GM23248 (cell line): ENCODE measurements at regions not wholly inside any gene's neighbourhood (a gene's known extent, or its start where the extent isn't known, plus 50 kb on each side); places are given as distances from the start of the nearest gene placed in this dataset.

Source experiments
- DNase-seq: peaks from one replicate; pipeline ENCODE4 v3.0.0-alpha.2; 2015
- H2AFZ ChIP-seq: fragments of 200-600 bp; sonication (generic); 2 replicates; pipeline ENCODE4 v1.6.1; 2016; ENCODE audit warnings: antibody characterized with exemption
- H3F3A ChIP-seq: fragments of 200-600 bp; sonication (generic); 2 replicates; pipeline ENCODE4 v1.6.1; 2016; ENCODE audit warnings: mild to moderate bottlenecking, antibody characterized with exemption, mixed run types; ENCODE audit not compliant: insufficient read depth
- H3K27ac ChIP-seq: fragments of 200-600 bp; sonication (generic); 2 replicates; pipeline ENCODE4 v1.5.1; 2016; ENCODE audit warnings: mild to moderate bottlenecking
- H3K27me3 ChIP-seq: fragments of 200-600 bp; sonication (generic); replicated peaks from 2 replicates; pipeline ENCODE4 v1.6.1; 2016; ENCODE audit warnings: mild to moderate bottlenecking; ENCODE audit not compliant: insufficient read depth
- H3K36me3 ChIP-seq: fragments of 200-600 bp; sonication (generic); 2 replicates; pipeline ENCODE4 v1.6.1; 2016; ENCODE audit warnings: low read depth, mild to moderate bottlenecking
- H3K4me1 ChIP-seq: fragments of 200-600 bp; sonication (generic); 2 replicates; pipeline ENCODE4 v1.6.1; 2016; ENCODE audit warnings: mild to moderate bottlenecking; ENCODE audit not compliant: insufficient read depth
- H3K4me2 ChIP-seq: fragments of 200-600 bp; sonication (generic); one replicate; pipeline ENCODE4 v1.6.1; 2016; ENCODE audit warnings: mild to moderate bottlenecking; ENCODE audit not compliant: unreplicated experiment
- H3K4me3 ChIP-seq: fragments of 200-600 bp; sonication (generic); 2 replicates; pipeline ENCODE4 v1.5.1; 2016; ENCODE audit warnings: mild to moderate bottlenecking
- H3K79me2 ChIP-seq: fragments of 200-600 bp; sonication (generic); 2 replicates; pipeline ENCODE4 v1.6.1; 2016; ENCODE audit warnings: mild to moderate bottlenecking; ENCODE audit not compliant: insufficient read depth
- H3K9ac ChIP-seq: fragments of 200-600 bp; sonication (generic); 2 replicates; pipeline ENCODE4 v1.6.1; 2016; ENCODE audit warnings: mild to moderate bottlenecking
- H3K9me2 ChIP-seq: fragments of 200-600 bp; sonication (generic); 2 replicates; pipeline ENCODE4 v1.6.1; 2016; ENCODE audit warnings: mixed run types, mild to moderate bottlenecking, moderate library complexity; ENCODE audit not compliant: insufficient read depth
- H3K9me3 ChIP-seq: fragments of 200-600 bp; sonication (generic); one replicate; pipeline ENCODE4 v1.6.1; 2017; ENCODE audit warnings: low read depth
- H4K20me1 ChIP-seq: fragments of 200-600 bp; sonication (generic); 2 replicates; pipeline ENCODE4 v1.6.0; 2016; ENCODE audit not compliant: insufficient read depth
- EZH2 ChIP-seq: fragments of 200-600 bp; sonication (generic); IDR thresholded peaks from 2 replicates; pipeline ENCODE4 v1.6.1; 2018; ENCODE audit warnings: antibody characterized with exemption, mild to moderate bottlenecking; ENCODE audit not compliant: insufficient read depth, poor library complexity, severe bottlenecking
- EZH2phosphoT487 ChIP-seq: fragments of 200-600 bp; sonication (generic); IDR thresholded peaks from 2 replicates; pipeline ENCODE4 v1.6.1; 2018; ENCODE audit warnings: antibody characterized with exemption, moderate library complexity, mild to moderate bottlenecking, low read depth; ENCODE audit not compliant: insufficient read depth
- WGBS, 2 experiments: methylation state at CpG; one replicate each; pipeline ENCODE4 v1.1.6; 2015 to 2017; ENCODE audit warnings: low lambda C conversion rate in 2 of 2, low coverage in 1 of 2; ENCODE audit errors: missing lambda C conversion rate in 2 of 2; 5-methylcytosine and 5-hydroxymethylcytosine counted together
- in situ Hi-C: fragments of 300-500 bp; cut with MboI; formaldehyde crosslinking; loops from 2 replicates; pipeline ENCODE4 v1.15.0; 2020

DNA sequence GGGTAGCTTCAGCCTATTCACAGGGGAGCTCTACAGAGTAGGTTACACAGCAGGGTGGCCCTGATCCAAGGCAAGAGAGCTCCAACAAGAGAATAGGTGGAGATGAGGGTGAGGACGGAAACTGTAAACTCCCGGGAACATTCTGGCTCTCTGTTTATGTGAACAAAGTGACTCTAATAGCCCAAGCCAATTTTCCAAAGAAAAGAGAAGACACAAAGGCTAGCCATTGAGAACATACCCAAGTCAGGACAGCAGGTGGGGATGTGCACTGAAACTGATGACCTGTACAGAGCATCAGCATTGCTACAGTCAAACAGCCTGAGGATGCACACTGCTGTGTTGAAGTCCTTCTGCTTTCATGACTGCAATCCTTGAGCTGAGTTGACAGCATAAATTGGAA, 136.0 kb upstream of the TOP1 start:
- H3K27me3 ChIP-seq, result peaks cover 9% of the 10 kb centered on the region
- no peak overlapping the region for H3K27ac ChIP-seq
- no peak for TF ChIP-seq EZH2phosphoT487
- no peak for TF ChIP-seq EZH2
- no peak overlapping the region for H2AFZ ChIP-seq
- no peaks in the 10 kb centered on the region for H3F3A ChIP-seq
- WGBS, 2 experiments, result 9 to 18% methylated on average over 2 of the region's 2 CpGs
- no peaks in the 10 kb centered on the region for H3K36me3 ChIP-seq
- H3K4me2 ChIP-seq, result no peak overlapping the region
- no peaks in the 10 kb centered on the region for H3K79me2 ChIP-seq
- in situ Hi-C loops, result no loop called here
- no peaks in the 10 kb centered on the region for H3K4me1 ChIP-seq
- no peak for DNase-seq
- H3K9me3 ChIP-seq, result no peaks in the 10 kb centered on the region
- no peak overlapping the region for H3K4me3 ChIP-seq
- no peaks in the 10 kb centered on the region for H3K9me2 ChIP-seq
- H3K9ac ChIP-seq, result no peak overlapping the region
- no peaks in the 10 kb centered on the region for H4K20me1 ChIP-seq

DNA sequence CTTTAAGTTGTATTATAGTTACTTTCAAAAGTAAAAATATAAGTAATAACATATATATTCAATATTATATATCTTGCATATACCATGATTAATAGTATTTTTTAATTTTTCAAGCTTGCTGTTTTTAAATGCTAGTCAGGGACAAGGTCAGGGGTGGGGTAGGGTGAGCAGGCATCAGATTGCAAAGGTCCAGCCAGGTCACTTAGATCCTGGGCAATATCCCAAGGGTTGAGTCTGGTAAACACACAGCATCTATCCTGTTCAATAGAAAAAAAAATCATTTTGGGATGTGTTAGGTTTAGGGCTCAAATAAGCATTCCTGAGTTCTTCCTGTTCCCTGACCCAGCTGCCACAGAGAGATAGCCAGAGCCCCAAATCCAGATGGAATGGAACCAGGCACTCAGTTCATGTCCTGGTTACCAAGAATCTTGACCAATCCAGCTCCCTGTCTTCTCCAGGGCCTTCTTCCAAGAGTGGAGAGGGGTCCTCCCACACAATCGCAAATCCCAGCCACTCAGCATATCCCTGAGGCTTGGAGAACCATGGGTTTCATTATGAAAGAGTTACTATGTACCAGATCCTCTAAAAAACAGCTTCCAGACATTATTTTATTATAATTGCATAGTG, 134.9 kb upstream of the TOP1 start:
- H3K9me2 ChIP-seq, result no peaks in the 10 kb centered on the region
- in situ Hi-C loops, result no loop called here
- no peaks in the 10 kb centered on the region for H3K4me1 ChIP-seq
- H3K9ac ChIP-seq, result no peak overlapping the region
- no peaks in the 10 kb centered on the region for H3K36me3 ChIP-seq
- H3K27ac ChIP-seq, result no peak overlapping the region
- H4K20me1 ChIP-seq, result no peaks in the 10 kb centered on the region
- H3K4me3 ChIP-seq, result no peak overlapping the region
- H3K27me3 ChIP-seq, result peaks cover 9% of the 10 kb centered on the region
- DNase-seq, result no peak
- no peak overlapping the region for H2AFZ ChIP-seq
- 5 to 18% methylated on average over 1 of the region's 1 CpG for WGBS, 2 experiments
- H3K4me2 ChIP-seq, result no peak overlapping the region
- no peak for TF ChIP-seq EZH2
- TF ChIP-seq EZH2phosphoT487, result no peak
- H3K9me3 ChIP-seq, result no peaks in the 10 kb centered on the region
- H3K79me2 ChIP-seq, result no peaks in the 10 kb centered on the region
- no peaks in the 10 kb centered on the region for H3F3A ChIP-seq

DNA sequence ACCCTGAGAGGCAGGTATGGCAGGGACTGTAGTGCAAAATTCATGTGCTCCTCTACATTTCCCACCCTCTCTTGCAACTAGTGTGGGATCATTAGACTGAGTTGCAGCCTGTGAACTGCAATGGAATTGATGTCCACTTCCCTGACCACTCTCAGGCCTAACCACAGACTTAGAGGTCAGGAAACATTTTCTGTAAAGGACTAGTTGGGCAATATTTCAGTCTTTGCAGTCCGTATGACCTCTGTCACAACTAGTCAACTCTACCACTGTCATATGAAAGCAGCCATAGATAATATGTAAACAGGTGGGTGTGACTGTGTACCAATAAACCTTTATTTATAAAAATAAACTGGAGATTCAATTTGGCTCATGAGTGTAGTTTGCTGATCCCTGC, 134.4 kb upstream of the TOP1 start:
- Histone ChIP-seq H3K4me2 (no peak overlapping the region), H3K36me3 (no peaks in the 10 kb centered on the region), H3K27me3 (peaks cover 9% of the 10 kb centered on the region), H2AFZ (no peak overlapping the region), H3K4me1 (no peaks in the 10 kb centered on the region), H3K9me3 (no peaks in the 10 kb centered on the region), H4K20me1 (no peaks in the 10 kb centered on the region), H3K79me2 (no peaks in the 10 kb centered on the region), H3K9ac (no peak overlapping the region), H3F3A (no peaks in the 10 kb centered on the region), H3K27ac (no peak overlapping the region), H3K4me3 (no peak overlapping the region), H3K9me2 (no peaks in the 10 kb centered on the region)
- TF ChIP-seq EZH2 (no peak), EZH2phosphoT487 (no peak)
- in situ Hi-C loops, result no loop called here
- whole genome bisulfite sequencing, 2 experiments, result 55 to 83% methylated on average over 1 of the region's 1 CpG
- DNase-seq, result no peak

DNA sequence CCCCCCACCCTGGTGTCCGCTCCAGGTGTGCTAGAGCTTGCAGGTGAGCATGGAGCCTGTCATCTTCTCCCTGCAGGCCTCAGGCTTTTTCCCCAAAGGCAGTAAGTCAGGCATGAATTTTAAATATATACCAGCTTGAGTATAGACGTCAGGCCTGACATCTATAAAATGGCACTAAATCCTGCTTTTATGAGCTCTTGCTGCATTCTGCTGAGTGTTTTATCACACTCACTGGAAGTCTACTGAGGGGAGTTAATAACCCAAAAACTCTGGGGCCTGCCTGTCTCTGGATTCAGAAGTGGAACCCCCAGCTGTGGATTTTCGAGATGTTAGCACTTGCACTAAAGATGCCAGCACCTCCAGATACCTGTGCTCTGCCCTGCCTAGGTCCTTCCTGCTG, 133.4 kb upstream of the TOP1 start:
- no peak overlapping the region for H3K27ac ChIP-seq
- H3K9me3 ChIP-seq, result no peaks in the 10 kb centered on the region
- TF ChIP-seq EZH2phosphoT487 (no peak), EZH2 (no peak)
- H3K4me3 ChIP-seq, result no peak overlapping the region
- no peaks in the 10 kb centered on the region for H3F3A ChIP-seq
- no peaks in the 10 kb centered on the region for H3K9me2 ChIP-seq
- H4K20me1 ChIP-seq, result no peaks in the 10 kb centered on the region
- no peak overlapping the region for H2AFZ ChIP-seq
- in situ Hi-C loops, result no loop called here
- H3K79me2 ChIP-seq, result no peaks in the 10 kb centered on the region
- H3K36me3 ChIP-seq, result no peaks in the 10 kb centered on the region
- no peaks in the 10 kb centered on the region for H3K4me1 ChIP-seq
- WGBS, 2 experiments, result 45 to 50% methylated on average over 3 of the region's 3 CpGs
- H3K27me3 ChIP-seq, result peaks cover 5% of the 10 kb centered on the region
- DNase-seq, result no peak
- no peak overlapping the region for H3K9ac ChIP-seq
- H3K4me2 ChIP-seq, result no peak overlapping the region
